Esophagus muscularis mucosa (tissue), 4 donors: ENCODE measurements at regions not wholly inside any gene's neighbourhood (a gene's known extent, or its start where the extent isn't known, plus 50 kb on each side); places are given as distances from the start of the nearest gene placed in this dataset.

Experiments used
- EP300 ChIP-seq: sonication (generic); formaldehyde crosslinking; IDR thresholded peaks from one replicate; pipeline ENCODE4 v1.6.1; 2017; ENCODE audit warnings: antibody characterized with exemption
- POLR2A ChIP-seq: fragments of 450-650 bp; IDR thresholded peaks from one replicate; pipeline ENCODE4 v1.6.1; 2017; ENCODE audit warnings: antibody characterized with exemption, moderate library complexity, mild to moderate bottlenecking, low read depth
- TF ChIP-seq, protein P1 (sequence below), 3 experiments: fragments of 200-600 bp in 2 of 3; fragments of 450-650 bp in 1 of 3; sonication (generic) in 2 of 3; IDR thresholded peaks; one replicate each; pipeline ENCODE4 v1.5.1; 2017 to 2019; ENCODE audit warnings: antibody characterized with exemption in 3 of 3, mild to moderate bottlenecking in 2 of 3, moderate library complexity in 1 of 3

DNA sequence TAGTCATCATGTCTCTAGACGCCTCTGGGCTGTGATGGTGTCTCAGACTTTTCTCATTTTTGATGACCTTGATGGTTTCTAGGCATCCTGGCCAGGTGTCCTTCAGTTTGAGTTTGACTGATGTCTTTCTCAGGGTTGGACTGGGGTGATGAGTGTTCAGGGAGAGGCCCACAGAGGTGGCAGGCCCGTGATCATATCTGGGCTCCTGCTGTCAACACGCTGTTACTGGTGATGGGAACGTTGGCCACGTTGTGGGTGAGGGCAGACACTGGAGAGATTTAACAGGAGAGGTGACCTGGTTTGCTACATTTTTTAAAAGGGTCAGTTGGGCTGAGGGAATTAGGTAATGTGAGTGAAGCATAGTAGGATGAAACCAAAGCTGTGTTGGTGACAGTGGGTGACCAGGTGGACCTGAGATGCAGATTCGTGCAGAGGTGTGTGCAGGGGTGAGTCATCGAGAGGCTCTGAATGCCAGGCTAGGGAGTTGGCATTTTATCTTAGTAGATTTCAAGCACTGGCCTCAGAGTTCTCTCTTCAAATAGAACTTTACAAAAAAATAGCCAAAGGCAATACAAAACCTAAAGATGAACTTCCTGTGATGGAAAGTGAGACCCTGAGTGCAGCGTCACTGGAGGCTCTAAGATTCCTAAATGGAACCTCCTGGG, 174.1 kb downstream of the CDH26 start:
- TF ChIP-seq, protein P1, sequence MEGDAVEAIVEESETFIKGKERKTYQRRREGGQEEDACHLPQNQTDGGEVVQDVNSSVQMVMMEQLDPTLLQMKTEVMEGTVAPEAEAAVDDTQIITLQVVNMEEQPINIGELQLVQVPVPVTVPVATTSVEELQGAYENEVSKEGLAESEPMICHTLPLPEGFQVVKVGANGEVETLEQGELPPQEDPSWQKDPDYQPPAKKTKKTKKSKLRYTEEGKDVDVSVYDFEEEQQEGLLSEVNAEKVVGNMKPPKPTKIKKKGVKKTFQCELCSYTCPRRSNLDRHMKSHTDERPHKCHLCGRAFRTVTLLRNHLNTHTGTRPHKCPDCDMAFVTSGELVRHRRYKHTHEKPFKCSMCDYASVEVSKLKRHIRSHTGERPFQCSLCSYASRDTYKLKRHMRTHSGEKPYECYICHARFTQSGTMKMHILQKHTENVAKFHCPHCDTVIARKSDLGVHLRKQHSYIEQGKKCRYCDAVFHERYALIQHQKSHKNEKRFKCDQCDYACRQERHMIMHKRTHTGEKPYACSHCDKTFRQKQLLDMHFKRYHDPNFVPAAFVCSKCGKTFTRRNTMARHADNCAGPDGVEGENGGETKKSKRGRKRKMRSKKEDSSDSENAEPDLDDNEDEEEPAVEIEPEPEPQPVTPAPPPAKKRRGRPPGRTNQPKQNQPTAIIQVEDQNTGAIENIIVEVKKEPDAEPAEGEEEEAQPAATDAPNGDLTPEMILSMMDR (IDR thresholded peaks at IDR 0.05), result no peak
- TF ChIP-seq POLR2A (no peak), EP300 (no peak)
